ENCODE measurements at regions not wholly inside any gene's neighbourhood (a gene's known extent, or its start where the extent isn't known, plus 50 kb on each side); places are given as distances from the start of the nearest gene placed in this dataset.
A peak's percentile ranks its signal among the peaks of the same experiment; 100 is the strongest.
"Not testable (repeated sequence)": the region's sequence is repeated elsewhere in the genome, so short reads cannot be mapped to it uniquely, and the experiment has no call there.

DNA sequence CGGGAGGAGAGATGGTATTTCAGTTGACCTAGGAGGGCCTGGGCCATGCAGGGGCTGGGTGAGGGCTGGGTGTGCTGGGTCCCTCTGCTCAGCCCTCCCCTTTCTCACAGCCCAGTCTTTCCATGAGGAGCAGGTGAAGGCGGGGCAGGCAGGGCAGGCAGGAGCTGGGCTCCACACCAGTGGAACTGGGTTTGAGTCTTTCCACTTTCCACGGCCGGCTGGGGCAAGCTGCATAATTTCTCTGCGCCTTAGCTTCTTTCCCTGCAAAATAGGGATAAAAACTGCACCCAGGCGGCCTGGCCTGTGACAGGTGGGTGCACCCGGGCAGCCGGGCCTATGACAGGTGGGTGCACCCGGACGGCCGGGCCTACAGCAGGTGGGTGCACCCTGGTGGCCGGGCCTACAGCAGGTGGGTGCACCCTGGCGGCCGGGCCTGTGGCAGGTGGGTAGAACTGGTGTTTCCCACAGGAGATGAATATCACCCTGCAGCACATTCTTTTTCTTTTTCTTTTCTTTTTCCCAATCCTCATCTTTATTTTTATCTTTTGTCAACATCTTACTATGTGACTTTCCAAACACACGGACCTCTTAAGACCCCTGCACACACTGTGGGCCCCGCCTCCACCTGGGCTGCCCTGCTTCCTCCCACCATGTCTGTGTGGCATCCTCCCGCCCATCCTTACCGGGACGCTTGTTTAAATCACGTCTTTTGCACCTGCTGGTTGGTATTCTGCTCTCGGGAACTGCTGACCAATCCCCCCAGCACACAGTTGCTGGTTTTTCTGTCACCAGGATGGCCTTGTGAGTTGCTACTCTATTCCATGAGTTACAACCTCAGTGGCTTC lies 111.3 kb downstream of the NPIPB11 start:
- DNase-seq (ENCODE audit: low spot score), result not testable (repeated sequence)

DNA sequence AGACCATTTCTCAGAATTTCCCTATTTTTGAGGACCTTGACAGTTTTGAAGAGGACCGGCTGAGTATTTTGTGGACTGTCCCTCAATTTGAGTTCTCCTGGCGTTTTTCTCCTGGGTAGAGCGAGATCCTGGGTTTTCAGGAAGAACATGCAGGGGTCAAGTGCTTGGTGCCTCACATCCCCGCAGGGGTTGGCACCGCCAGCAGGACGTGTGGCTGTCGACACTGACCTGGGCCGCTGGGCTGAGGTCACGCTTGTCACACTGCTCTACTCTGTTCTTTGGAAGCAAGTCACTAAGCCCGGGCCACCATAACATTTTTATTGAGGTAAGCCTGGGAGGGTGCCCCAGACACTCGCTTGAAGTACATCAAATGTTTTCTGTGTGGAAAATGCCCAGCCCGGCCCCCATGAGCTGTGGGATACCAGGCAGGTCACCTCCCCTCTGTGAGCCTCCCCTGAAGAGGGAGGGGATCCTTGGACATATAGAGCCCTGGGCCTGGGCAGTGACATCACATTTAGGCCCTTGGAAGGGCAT lies 112.0 kb downstream of the NPIPB11 start:
- DNase-seq (ENCODE audit: low spot score), result not testable (repeated sequence)

DNA sequence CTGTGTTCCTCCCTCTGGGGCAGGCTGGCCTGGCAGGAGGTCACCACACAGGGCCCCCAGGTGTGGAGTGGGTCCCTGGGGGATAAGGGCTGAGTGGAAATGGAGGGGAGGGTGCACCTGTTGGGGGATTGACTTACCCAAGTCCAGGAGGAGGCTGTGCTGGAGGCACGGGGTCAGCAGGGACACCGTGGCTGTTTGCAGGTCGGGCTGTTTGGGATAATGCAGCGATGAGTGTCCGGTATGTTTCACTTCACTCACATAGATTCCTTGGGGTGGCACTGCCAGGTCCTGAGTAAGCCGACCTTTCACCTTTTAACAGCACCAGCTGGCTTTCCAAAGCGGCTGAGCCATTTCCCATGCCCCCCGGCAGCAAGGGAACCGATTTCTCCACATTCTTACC lies 113.0 kb downstream of the NPIPB11 start:
- DNase-seq (ENCODE audit: low spot score), result not testable (repeated sequence)

- peak; percentile 9 for DNase-seq (ENCODE audit: low spot score)
Observed at GRCh38 chr16:29292952-29293471, 113.5 kb downstream of the NPIPB11 start.

DNA sequence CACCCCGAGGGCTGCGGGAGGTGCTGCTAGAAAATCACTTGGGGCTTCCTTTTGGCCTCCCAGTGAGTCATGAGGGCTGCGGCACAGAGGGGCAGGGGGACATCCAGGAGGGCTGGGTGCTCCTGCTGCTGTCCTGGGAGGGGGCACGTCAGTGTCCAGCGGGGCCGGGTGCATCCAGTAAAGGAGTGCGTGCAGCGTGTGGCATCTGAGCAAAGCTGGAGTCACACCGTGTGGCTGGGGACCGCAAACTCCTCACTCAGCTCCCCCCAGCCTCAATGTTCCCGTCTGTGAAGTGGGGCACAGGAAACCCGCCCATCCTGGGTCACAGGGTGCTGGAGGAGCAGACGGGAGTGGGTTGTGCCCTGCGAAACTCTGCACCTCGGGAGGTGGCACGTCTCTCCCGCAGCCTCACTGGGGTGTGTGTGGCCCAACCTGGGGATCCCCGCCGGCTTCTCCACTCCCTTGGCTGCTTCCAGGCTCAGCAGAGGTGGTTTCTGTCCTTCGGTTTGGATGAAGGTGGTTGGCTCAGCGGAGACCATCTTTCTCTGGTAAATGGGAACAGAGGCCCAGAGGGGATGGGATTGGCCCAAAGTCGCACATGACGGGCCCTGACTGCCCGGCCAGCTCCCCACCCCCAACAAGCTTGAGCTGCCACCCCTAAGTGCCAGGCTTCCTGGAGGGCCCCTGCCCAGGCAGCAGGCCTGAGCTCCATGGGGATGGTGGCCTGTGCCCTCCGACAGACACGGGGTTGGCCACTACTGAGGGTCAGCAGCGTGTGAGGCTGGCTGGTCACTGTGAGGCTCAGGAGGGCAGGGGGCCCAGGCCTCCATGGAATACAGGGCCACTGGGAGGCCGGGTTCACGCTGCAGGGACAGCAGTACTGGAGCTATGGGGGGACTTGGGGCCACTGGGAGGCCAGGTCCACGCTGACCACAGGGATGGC lies 114.9 kb downstream of the NPIPB11 start:
- DNase-seq (ENCODE audit: low spot score), result not testable (repeated sequence)

DNA sequence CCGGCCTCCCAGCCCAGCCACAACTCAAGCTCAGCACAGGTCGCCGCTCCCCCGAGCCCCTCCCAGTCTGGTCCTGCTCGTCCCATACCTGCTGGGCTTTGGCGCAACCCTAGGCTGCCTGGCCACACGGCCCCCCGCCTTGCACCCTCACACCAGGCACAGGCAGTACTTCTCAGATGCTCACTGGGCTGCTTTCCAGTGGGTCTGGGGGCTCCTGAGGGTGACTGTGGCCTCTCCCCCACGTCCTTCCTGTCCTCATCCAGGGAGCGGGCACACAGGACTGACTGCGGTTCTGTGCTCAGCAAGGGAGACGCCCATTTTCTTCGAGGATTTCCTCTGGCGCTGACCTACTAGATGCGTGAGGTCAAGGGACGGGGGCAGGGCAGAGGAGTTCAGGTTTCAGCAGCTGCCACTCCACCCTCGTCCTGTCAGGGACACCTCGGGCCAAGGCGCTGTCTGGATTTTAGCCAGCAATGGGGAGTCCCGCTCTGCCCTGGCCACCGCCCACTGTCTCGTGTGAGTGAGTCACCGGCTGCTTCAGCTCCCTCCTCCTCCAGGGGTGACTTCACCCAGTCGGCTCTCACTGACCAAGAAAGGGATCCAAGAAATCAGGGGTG lies 115.8 kb downstream of the NPIPB11 start:
- DNase-seq (ENCODE audit: low spot score), result peak; percentile 53

- not testable (repeated sequence) for DNase-seq (ENCODE audit: low spot score)
Observed at GRCh38 chr16:29289516-29290239, 116.8 kb downstream of the NPIPB11 start.

- not testable (repeated sequence) for DNase-seq (ENCODE audit: low spot score)
Observed at GRCh38 chr16:29288711-29289474, 117.6 kb downstream of the NPIPB11 start.

GRCh38 chr16:29287871-29288535 lies 118.5 kb downstream of the NPIPB11 start:
- not testable (repeated sequence) for DNase-seq (ENCODE audit: low spot score)

DNA sequence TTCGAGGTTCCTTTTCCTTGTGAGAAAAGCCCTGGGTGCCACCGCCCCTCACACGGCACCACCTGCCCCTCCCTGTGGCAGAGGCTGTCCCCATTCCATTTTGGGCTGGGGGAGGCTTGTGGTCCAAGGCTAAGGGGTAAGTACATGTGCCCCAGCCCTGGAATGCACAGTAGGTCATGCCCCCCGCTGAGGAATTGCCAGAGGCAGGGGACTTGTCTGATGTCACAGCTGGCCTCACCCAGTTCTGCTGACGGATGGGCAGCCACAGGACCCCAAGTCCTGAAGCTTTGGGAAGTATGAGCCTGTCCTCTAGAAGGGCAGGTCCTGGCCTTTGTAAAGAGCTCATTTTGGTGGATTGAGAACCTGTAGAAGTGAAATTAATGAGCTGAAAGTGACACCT lies 119.3 kb downstream of the NPIPB11 start:
- DNase-seq (ENCODE audit: low spot score), result not testable (repeated sequence)

- DNase-seq (ENCODE audit: low spot score), result not testable (repeated sequence)
Observed at GRCh38 chr16:29286796-29287195, 119.7 kb downstream of the NPIPB11 start.

GRCh38 chr16:29286161-29286560 lies 120.3 kb downstream of the NPIPB11 start:
- DNase-seq (ENCODE audit: low spot score), result not testable (repeated sequence)

GRCh38 chr16:29285151-29285885 lies 121.2 kb downstream of the NPIPB11 start:
- peak; percentile 49 for DNase-seq (ENCODE audit: low spot score)

GRCh38 chr16:29284723-29285122 lies 121.8 kb downstream of the NPIPB11 start:
- not testable (repeated sequence) for DNase-seq (ENCODE audit: low spot score)

GRCh38 chr16:29284159-29284558 lies 122.4 kb downstream of the NPIPB11 start:
- not testable (repeated sequence) for DNase-seq (ENCODE audit: low spot score)

GRCh38 chr16:29278097-29278871 lies 128.2 kb downstream of the NPIPB11 start:
- not testable (repeated sequence) for DNase-seq (ENCODE audit: low spot score)

GRCh38 chr16:29276446-29276845 lies 130.1 kb downstream of the NPIPB11 start:
- DNase-seq (ENCODE audit: low spot score), result not testable (repeated sequence)

Measured in pons (tissue), 1 donor.